Inferior parietal cortex (tissue), 1 donor: ENCODE measurements at regions not wholly inside any gene's neighbourhood (a gene's known extent, or its start where the extent isn't known, plus 50 kb on each side); places are given as distances from the start of the nearest gene placed in this dataset.
"Not testable (repeated sequence)": the region's sequence is repeated elsewhere in the genome, so short reads cannot be mapped to it uniquely, and the experiment has no call there.

Experiments
- DNase-seq: peaks from one replicate; pipeline ENCODE4 v3.0.0-alpha.2; 2016; ENCODE audit errors: extremely low spot score

DNA sequence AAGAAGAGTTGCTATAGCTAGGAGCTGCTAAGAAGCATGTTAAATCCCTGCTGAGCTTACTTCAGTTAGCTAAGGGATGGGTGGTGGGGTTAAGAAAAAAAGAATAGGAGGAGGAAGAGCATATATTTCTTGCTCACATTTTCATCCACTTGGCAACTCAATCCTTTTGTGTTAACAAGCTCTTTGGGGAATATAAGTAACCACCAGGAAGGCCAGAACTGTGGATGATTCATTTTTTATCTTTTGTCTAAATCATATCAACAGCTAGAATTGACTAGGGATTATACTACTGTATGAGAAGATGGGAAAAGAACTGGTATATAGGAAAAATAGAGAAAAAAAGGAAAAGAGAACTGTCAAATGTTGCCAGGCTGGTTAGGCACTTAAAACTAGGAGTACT lies 555.3 kb upstream of the ARRDC3 start:
- no peak for DNase-seq

GRCh38 chr5:91937121-91937520 lies 554.0 kb upstream of the ARRDC3 start:
- DNase-seq: no peak

GRCh38 chr5:91929522-91929817 lies 546.4 kb upstream of the ARRDC3 start:
- DNase-seq: no peak

DNA sequence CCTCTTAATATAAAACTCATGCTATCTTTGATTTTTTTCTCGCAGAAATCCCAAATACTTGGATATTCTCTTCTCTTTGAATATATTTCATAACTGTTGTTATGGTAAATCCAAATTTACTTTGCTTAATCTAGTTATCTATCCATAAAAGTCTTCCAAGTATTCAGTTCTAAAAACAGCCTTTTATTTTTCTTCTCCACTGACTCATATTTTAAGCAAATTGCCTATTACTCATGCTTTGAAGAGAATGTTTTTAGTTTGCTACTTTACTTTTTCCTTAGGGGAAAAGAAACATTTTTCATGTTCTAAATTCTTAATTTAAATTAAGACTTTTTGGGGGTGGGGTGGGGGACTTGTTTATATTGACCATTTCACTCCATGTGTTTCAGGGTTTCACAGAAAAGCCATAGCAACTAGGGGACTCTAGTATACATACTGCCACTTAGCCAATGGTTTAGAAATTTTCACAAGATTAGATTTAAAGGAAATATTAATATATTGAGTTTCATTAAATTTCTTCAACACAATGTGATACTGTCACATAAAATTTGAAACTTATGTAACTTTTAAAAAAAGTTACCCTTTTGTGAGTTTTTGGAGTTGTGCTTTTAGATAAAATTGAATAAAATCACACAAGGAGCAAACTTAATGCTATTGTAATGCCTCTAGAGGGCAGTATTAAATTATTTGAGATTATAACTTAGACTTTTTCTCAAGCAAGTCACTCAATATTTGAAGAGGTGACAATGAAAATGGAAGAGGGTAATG lies 545.8 kb upstream of the ARRDC3 start:
- peak; percentile 47 for DNase-seq

DNA sequence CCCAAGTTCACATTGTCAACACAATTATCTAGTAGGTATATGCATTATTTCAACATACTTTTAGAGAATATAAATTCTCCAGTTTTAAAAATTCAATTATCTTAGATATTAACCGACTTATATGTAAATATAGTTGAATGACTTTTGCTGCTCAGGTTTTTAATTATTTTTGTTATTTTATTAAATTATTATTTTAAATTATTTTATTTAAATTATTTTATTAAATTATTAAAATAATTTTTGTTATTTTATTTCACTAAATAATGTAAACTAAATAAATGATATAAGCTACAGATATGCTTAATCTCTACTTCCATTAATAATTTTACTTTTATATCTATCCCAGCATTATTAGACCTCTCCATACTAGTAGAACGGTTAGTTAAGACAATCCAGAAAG lies 544.3 kb upstream of the ARRDC3 start:
- DNase-seq: no peak

DNA sequence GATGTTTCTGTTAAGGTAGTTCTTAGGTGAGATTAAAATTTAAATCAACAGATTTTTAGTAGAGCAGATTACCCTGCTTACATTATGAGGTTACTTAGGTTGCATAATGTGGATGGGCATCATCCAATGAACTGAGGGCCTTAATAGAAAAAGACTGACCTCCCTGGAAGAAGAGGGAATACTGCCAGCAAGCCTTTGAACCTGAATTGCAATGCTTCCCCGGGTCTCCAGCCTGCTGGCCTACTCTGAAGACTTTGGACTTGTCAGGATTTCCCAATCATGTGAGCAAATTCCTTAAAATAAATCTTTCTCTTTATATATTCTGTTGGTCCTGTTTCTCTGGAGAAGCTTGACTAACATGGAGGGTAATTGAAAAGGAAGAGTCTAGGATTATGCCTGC lies 542.1 kb upstream of the ARRDC3 start:
- no peak for DNase-seq

- DNase-seq: not testable (repeated sequence)
These were observed 534.1 kb upstream of the ARRDC3 start for GRCh38 chr5:91917037-91917814.

GRCh38 chr5:91910655-91911054 lies 527.5 kb upstream of the ARRDC3 start:
- no peak for DNase-seq

GRCh38 chr5:91910247-91910646 lies 527.1 kb upstream of the ARRDC3 start:
- no peak for DNase-seq

- DNase-seq: no peak
These were observed 523.4 kb upstream of the ARRDC3 start for GRCh38 chr5:91906494-91906893.

GRCh38 chr5:91906027-91906426 lies 522.9 kb upstream of the ARRDC3 start:
- DNase-seq: no peak

GRCh38 chr5:91898898-91899297 lies 515.8 kb upstream of the ARRDC3 start:
- DNase-seq: no peak

DNA sequence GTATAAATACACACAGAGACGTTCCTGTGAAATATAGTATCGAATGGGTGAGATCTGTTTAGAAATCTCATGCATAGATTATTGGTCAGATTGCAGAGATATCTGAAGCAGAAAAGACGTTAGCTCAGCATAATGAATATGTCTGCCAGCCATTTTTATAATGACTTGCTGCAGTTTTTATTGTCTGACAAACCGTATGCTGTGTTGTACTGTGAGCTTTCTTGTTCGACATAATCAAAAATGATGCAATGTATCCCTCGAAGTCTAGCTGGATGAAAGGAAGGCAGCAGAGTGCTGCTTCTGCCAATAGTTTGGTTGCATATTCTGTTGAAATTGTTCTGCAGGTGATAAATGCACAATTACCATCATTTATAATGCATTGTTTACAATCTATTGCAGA lies 514.9 kb upstream of the ARRDC3 start:
- DNase-seq: no peak

DNA sequence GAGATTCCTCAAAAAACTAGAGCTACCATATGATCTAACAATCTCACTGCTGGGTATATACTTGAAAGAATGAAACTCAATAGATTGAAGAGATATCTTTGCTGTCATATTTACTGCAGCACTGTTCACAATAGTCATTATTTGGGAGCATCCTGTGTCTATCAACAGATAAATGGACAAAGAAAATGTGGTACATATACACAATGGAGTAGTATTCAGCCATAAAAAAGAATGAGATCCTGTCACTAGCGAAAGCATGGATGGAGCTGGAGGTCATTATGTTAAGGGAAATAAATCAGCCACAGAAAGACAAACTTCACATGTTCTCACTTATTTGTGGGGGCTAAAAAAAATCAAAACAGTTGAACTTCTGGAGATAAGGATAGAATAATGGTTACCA lies 505.7 kb upstream of the ARRDC3 start:
- DNase-seq: no peak

DNA sequence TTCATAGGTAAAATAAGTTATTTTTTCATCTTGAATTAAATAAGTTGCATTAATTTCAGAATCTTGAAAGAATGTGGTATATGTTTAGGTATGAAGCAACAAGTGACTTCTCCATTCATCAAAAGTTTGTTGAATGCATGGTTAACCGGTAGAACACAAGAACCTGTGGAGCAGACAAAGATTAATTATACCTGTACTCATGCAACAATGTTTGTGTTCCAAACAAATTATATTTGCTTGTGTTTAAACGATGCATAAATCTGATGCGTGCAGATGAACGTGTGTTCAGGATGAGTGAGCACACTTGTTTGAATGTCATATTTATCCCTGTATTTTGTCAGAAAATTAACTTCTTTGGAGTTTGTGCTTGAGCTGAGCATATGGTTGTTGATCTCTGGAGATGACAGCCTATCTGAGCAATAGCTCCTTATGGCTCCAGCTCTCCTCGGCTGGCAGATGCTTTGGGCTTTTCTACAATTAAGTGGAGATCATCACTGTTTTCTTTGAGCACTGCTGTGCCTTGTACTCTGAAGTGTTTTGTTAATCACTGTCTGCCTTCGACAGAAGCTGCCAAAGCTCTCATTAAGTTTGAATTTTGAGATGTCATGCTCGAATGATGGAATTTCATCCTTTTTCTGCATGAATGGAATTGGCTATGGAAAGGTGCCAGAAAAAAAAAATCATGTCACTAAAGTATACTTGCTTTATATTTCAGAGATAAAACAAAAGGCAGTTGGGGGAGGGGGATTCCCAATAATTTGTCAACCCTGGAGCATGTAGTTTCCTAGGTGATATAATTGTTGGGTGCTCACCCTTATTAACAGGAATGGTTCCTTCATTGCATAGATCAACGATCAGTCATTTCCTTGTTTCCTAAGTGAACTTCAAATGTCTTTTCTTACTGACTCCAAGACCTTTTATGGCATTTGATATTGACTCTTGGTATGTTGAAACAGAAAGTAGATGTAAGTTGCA lies 502.5 kb upstream of the ARRDC3 start:
- no peak for DNase-seq

GRCh38 chr5:91884036-91884435 lies 500.9 kb upstream of the ARRDC3 start:
- no peak for DNase-seq

GRCh38 chr5:91875196-91875779 lies 492.2 kb upstream of the ARRDC3 start:
- DNase-seq: no peak

GRCh38 chr5:91867799-91868198 lies 484.7 kb upstream of the ARRDC3 start:
- no peak for DNase-seq

- no peak for DNase-seq
These were observed 482.8 kb upstream of the ARRDC3 start for GRCh38 chr5:91865915-91866314.

DNA sequence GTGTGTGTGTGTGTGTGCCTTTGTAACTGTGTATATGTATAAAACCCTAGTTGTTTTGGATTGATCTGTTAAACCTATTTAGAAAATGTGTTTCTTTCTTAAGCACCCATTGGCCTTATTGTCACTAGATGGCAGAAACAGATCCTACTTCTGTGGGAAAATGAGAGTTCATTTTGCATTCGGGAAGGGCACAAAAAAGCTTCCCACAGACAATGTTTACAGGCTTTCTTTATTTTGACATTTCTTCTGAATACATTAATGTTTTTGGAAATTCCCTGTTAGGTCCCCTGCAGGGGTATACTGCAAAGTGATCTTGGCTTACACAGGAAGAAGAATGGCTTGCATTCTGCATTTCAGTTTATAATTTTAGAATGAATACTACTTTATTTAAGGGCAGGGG lies 481.8 kb upstream of the ARRDC3 start:
- DNase-seq: no peak

- no peak for DNase-seq
These were observed 468.6 kb upstream of the ARRDC3 start for GRCh38 chr5:91851670-91852069.

DNA sequence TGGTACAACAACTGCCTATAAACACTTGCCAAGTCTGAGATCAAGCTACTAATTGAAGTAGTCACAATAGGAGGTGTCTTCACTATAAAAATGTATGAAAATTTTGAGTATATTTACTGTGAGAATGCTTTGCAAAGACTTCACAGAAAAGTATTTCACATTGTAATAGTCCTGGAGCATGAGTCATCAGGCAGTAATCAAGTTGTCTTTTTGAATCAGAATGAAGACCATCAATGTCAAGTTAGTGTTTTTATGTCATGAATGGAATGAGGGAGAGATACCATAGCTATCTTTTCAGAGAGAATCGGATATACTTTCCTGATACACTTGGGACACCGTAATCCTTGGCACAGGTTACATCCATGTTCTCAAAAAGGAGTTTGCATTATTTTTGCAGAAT lies 466.9 kb upstream of the ARRDC3 start:
- DNase-seq: no peak
